ENCODE measurements at regions not wholly inside any gene's neighbourhood (a gene's known extent, or its start where the extent isn't known, plus 50 kb on each side); places are given as distances from the start of the nearest gene placed in this dataset.

DNA sequence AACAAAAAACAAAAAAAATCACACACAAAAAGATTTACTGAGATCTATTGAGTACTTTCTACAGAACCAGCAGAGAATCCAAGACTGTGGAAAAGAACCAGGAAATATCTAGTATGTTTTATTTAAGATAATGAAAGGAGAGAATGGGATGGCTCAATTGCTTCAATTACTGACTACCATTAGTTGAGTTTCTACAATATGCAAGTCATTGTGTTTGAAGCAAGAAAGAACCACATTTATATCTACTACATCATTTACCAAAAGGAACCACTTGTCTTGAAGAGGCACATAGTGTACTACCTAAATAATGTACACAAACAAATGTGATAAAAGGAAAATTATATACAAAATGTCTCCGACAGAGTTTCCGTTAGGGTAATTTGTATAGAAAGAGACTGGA, 325.9 kb upstream of the TNC start:
- in situ Hi-C loops (cut with HindIII; ENCODE audit: low pct_unique_long_range_greater_than_20kb, low sequenced_read_pairs) (no loop called here), intact Hi-C loops (cut with micrococcal nuclease; ENCODE audit: unreplicated experiment) (no loop called here)
- ChIA-PET POLR2A (no interaction called here), CTCF (no interaction called here)
- Histone ChIP-seq H3K36me3 (ENCODE audit: control insufficient read depth, insufficient read depth, low read length) (no peaks in the 10 kb centered on the region), H3K4me3 (ENCODE audit: low read depth in 2 of 2, low read length in 2 of 2) (no peak overlapping the region), H3K27me3 (ENCODE audit: control insufficient read depth, insufficient read depth, low read length) (no peaks in the 10 kb centered on the region), H3K27ac (ENCODE audit: low read length) (no peak overlapping the region), H3K4me1 (ENCODE audit: control insufficient read depth, insufficient read depth, low read length) (no peaks in the 10 kb centered on the region), H3K9me3 (ENCODE audit: control insufficient read depth, insufficient read depth, low read depth, low read length) (no peaks in the 10 kb centered on the region)
- TF ChIP-seq SIN3A (IDR thresholded peaks at IDR 0.05; ENCODE audit: borderline replicate concordance, insufficient read depth, low read depth, low read length) (no peak), TCF7L2 (IDR thresholded peaks at IDR 0.05; ENCODE audit: low read depth, low read length) (no peak), POLR2AphosphoS5 (IDR thresholded peaks at IDR 0.05; ENCODE audit: low read depth, low read length) (no peak)
- TF ChIP-seq, protein P1, sequence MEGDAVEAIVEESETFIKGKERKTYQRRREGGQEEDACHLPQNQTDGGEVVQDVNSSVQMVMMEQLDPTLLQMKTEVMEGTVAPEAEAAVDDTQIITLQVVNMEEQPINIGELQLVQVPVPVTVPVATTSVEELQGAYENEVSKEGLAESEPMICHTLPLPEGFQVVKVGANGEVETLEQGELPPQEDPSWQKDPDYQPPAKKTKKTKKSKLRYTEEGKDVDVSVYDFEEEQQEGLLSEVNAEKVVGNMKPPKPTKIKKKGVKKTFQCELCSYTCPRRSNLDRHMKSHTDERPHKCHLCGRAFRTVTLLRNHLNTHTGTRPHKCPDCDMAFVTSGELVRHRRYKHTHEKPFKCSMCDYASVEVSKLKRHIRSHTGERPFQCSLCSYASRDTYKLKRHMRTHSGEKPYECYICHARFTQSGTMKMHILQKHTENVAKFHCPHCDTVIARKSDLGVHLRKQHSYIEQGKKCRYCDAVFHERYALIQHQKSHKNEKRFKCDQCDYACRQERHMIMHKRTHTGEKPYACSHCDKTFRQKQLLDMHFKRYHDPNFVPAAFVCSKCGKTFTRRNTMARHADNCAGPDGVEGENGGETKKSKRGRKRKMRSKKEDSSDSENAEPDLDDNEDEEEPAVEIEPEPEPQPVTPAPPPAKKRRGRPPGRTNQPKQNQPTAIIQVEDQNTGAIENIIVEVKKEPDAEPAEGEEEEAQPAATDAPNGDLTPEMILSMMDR (IDR thresholded peaks at IDR 0.05): no peak
- TF ChIP-seq, protein P2, sequence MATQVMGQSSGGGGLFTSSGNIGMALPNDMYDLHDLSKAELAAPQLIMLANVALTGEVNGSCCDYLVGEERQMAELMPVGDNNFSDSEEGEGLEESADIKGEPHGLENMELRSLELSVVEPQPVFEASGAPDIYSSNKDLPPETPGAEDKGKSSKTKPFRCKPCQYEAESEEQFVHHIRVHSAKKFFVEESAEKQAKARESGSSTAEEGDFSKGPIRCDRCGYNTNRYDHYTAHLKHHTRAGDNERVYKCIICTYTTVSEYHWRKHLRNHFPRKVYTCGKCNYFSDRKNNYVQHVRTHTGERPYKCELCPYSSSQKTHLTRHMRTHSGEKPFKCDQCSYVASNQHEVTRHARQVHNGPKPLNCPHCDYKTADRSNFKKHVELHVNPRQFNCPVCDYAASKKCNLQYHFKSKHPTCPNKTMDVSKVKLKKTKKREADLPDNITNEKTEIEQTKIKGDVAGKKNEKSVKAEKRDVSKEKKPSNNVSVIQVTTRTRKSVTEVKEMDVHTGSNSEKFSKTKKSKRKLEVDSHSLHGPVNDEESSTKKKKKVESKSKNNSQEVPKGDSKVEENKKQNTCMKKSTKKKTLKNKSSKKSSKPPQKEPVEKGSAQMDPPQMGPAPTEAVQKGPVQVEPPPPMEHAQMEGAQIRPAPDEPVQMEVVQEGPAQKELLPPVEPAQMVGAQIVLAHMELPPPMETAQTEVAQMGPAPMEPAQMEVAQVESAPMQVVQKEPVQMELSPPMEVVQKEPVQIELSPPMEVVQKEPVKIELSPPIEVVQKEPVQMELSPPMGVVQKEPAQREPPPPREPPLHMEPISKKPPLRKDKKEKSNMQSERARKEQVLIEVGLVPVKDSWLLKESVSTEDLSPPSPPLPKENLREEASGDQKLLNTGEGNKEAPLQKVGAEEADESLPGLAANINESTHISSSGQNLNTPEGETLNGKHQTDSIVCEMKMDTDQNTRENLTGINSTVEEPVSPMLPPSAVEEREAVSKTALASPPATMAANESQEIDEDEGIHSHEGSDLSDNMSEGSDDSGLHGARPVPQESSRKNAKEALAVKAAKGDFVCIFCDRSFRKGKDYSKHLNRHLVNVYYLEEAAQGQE (IDR thresholded peaks at IDR 0.05; ENCODE audit: insufficient read depth in 1 of 2, low read depth in 2 of 2, low read length in 1 of 2): no peak
- ATAC-seq: no peak
- BruUV-seq (replicated peaks): no TSS peak
- DNase-seq (ENCODE audit: low read depth, low spot score): no peak

DNA sequence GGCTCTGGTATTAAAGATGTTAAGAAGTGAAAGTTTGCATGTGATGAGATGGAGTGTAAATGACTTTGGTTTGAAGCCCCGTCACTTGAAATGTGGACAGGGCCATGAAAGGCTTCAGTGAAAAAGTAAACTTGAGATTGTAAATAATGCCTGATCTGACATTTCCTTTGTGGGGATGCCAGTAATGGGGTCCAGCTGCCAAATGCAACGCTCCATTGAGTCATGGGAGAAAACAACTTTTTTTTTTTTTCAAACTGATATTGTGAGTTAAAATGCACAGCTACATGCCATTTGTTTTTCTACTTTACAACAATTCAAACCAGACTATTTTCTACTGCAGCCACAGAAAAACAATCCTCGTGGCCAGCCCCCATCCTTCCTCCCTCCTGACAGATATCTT, 327.0 kb upstream of the TNC start:
- no peaks in the 10 kb centered on the region for H3K36me3 ChIP-seq (ENCODE audit: control insufficient read depth, insufficient read depth, low read length)
- no peaks in the 10 kb centered on the region for H3K4me1 ChIP-seq (ENCODE audit: control insufficient read depth, insufficient read depth, low read length)
- intact Hi-C loops (cut with micrococcal nuclease; ENCODE audit: unreplicated experiment): no loop called here
- no peak overlapping the region for H3K4me3 ChIP-seq (ENCODE audit: low read depth in 2 of 2, low read length in 2 of 2)
- in situ Hi-C loops (cut with HindIII; ENCODE audit: low pct_unique_long_range_greater_than_20kb, low sequenced_read_pairs): no loop called here
- no peaks in the 10 kb centered on the region for H3K27me3 ChIP-seq (ENCODE audit: control insufficient read depth, insufficient read depth, low read length)
- TF ChIP-seq POLR2AphosphoS5 (IDR thresholded peaks at IDR 0.05; ENCODE audit: low read depth, low read length) (no peak), SIN3A (IDR thresholded peaks at IDR 0.05; ENCODE audit: borderline replicate concordance, insufficient read depth, low read depth, low read length) (no peak), TCF7L2 (IDR thresholded peaks at IDR 0.05; ENCODE audit: low read depth, low read length) (no peak)
- TF ChIP-seq, protein P2 (IDR thresholded peaks at IDR 0.05; ENCODE audit: insufficient read depth in 1 of 2, low read depth in 2 of 2, low read length in 1 of 2): no peak
- TF ChIP-seq, protein P1 (IDR thresholded peaks at IDR 0.05): no peak
- no peak overlapping the region for H3K27ac ChIP-seq (ENCODE audit: low read length)
- no TSS peak for BruUV-seq (replicated peaks)
- no peak for DNase-seq (ENCODE audit: low read depth, low spot score)
- ATAC-seq: no peak
- H3K9me3 ChIP-seq (ENCODE audit: control insufficient read depth, insufficient read depth, low read depth, low read length): no peaks in the 10 kb centered on the region
- ChIA-PET POLR2A (no interaction called here), CTCF (no interaction called here)
